ENCODE measurements at regions not wholly inside any gene's neighbourhood (a gene's known extent, or its start where the extent isn't known, plus 50 kb on each side); places are given as distances from the start of the nearest gene placed in this dataset.
"Not testable (repeated sequence)": the region's sequence is repeated elsewhere in the genome, so short reads cannot be mapped to it uniquely, and the experiment has no call there.

DNA sequence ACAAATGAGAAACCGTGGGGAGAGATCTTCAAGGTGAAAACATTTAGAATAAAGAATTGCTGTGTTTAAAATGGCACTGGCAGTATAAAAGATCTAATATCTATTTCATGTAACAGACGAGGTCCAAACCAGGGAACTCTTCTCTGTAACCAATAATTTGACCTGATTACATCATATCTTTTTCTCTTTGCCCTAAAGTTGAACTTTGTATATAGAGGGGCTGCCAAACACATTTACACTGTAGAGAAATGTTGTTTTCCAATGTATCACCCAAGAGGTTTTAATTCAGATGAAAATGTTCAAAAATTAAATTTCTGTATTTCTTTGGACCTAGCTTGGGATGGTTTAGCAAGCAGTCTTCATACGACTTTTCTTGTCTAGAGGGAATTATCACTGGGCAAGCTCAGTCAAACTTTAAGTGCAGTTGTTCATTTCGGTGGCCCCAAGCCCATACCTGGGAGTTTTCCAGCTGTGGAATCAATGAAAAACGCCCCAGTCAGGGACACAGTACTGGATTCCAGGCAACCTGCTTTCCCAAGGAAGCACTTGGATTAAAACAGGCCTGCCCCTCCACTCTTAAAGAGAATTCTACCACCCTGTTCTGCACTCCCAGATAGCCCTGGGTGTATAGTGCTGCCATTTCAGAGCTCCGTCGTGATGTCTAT is 208.5 kb upstream of the FN1 start:
- no peak for DNase-seq

GRCh38 chr2:215638687-215639086 is 202.8 kb upstream of the FN1 start:
- no peak for DNase-seq

GRCh38 chr2:215637651-215638050 is 201.8 kb upstream of the FN1 start:
- no peak for DNase-seq

DNA sequence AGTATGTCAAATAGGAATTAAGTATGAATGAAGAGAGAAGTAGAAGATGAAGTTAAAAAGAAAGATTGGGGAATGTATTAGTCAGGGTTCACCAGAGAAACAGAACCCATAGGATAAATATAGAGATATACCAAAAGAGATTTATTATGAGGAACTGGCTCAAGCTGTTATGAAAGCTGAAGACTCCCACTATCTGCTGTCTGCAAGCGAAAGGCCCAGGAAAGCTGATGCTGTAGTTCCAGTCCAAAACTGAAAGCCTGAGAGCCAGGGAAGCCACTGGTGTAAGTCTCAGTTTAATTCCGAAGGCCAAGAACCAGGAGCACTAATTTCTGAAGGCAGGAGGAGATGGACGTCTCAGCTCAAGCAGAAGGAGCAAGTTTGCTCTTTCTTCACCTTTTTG is 200.9 kb upstream of the FN1 start:
- no peak for DNase-seq

GRCh38 chr2:215635788-215636139 is 199.9 kb upstream of the FN1 start:
- no peak for DNase-seq

- DNase-seq: no peak
Measured at GRCh38 chr2:215635071-215635787, 199.4 kb upstream of the FN1 start.

DNA sequence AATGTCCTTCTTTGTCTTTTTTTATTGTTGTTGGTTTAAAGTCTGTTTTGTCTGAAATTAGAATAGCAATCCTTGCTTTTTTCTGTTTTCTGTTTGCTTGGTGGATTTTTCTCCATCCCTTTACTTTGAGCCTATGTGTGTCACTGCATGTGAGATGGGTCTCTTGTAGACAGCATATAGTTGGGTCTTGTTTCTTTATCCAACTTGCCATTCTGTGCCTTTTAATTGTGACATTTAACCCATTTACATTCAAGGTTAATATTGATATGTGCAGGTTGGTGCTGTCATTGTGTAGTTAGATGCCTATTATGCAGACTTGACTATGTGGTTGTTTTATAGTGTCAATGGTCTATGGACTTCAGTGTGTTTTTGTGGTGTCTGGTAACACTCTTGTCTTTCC is 197.5 kb upstream of the FN1 start:
- no peak for DNase-seq

DNA sequence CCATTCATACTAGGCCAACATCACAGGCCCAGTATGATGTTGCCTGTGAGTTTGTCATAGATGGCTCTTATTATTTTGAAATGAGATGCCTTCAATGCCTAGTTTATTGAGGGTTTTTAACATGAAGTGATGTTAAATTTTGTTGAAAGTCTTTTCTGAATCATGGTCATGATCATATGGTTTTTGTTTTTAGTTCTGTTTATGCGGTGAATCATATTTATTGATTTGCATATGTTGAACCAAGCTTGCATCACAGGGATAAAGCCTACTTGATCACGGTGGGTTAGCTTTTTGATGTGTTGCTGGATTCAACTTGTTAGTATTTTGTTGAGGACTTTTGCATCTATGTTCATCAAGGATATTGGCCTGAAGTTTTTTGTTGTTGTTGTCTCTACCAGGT is 195.8 kb upstream of the FN1 start:
- DNase-seq: no peak

DNA sequence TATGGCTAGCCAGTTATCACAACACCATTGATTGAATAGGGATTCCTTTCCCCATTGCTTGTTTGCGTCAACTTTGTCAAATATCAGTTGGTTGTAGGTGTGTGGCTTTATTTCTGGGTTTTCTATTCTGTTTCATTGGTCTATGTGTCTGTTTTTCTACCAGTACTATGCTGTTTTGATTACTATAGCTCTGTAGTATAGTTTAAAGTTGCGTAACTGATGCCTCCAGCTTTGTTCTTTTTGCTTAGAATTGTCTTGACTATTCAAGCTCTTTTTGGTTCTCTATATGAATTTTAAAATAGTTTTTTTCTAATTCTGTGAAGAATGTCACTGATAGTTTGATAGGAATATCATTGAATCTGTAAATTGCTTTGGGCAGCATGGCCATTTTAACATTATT is 194.9 kb upstream of the FN1 start:
- DNase-seq: not testable (repeated sequence)

GRCh38 chr2:215627771-215628170 is 191.9 kb upstream of the FN1 start:
- DNase-seq: no peak

GRCh38 chr2:215626812-215627281 is 191.0 kb upstream of the FN1 start:
- no peak for DNase-seq

GRCh38 chr2:215626063-215626462 is 190.2 kb upstream of the FN1 start:
- no peak for DNase-seq

GRCh38 chr2:215625207-215625606 is 189.3 kb upstream of the FN1 start:
- DNase-seq: no peak

DNA sequence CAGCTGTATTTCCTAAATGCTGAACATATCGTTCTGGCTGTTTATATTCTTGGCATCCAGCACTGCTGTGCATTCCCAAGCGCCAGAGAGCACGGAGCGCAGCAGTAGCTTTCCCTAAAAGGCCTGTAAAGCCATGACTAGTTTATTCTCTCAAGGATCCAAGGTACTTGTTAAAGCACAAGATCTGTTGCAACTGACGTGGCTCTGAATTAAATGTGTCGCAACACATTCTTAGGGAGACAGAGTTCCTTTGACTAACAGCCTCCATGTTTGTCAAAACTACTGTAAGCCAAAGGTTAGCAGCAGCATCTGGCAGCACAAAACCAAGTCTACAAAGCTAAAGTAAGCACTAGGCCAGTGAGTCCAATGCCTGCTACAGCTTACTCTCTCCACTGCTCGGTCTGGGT is 188.6 kb upstream of the FN1 start:
- no peak for DNase-seq

DNA sequence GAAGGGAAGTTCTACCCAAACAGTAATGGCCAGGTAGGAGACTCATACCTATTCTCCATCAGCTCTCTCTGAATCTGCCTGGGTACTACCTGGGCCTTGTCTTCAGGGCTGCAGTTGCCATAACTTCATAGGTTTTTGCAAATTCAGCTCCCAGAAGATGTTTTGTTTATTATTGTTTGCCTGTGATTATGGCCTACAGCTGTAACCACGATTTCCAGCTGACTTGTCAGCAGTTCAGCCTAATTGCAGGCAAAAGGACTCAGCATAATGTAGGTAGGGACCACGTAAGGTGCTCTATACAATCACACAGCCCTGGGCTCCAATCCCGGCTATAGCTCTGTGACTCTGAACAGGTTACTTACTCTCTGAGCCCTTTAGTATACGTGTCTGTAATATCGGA is 187.0 kb upstream of the FN1 start:
- DNase-seq: no peak

DNA sequence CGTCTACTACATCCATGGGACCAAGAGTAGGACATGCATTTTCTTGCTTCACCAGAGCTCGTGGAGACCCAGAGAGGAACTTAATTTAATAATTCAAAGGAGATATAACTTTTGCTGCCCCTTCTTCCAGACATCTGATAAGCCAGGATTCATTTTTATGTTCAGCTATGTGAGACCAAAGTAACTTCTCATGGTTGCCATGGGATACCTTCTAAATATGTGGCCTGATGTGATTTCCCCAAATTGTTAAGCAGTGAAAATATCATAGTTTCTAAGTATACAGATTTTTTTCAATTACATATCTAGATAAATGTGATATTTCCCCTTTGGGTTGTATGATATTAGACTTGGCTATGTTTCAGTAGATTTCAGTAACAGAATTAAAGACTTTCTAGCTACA is 185.5 kb upstream of the FN1 start:
- DNase-seq: no peak

GRCh38 chr2:215620528-215620927 is 184.7 kb upstream of the FN1 start:
- no peak for DNase-seq

- no peak for DNase-seq
Measured at GRCh38 chr2:215619989-215620388, 184.1 kb upstream of the FN1 start.

DNA sequence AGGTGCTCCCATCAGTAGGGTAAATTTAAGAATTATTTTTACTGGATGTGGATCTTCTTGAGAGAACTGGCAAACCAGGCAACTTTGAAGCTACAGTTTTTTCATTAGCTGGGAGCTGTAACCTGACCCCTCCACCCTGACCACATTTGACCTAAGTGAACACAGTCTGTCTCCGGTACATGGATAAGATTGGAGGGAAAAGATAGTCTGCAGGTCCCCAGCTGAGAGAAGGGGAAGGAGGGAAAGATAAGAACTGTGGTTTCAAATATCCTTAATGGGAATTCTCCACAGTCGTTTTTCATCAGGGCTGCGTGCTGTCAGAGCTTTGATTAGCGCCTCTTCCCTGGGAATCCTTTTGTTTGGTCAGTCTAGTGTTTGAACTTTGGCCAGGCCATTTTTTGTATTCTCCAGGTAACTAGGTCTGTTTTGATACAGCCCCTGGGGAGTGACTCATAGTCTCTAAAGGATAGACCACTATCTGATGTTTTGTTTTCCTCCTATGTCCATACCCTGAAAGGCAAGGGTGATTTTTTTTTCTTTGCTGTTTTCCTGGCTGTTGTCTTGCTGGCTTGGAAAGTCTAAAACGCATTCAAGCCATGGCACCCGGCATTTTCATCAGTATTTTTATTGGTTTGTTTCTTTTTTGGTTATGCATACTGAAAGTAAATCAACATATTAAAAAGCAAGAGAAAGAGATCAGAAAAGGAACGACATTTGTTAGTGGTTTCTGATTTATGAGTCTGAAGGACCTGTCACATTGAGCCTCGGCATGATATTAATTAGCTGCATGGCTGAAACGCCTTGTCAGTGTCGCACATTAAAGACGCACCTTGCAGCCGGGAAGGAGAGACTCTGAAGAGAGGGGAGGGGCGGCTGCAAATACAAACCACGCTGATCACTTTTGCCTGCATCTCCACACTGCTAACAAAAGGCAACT is 183.4 kb upstream of the FN1 start:
- DNase-seq: no peak

GRCh38 chr2:215618145-215618544 is 182.3 kb upstream of the FN1 start:
- no peak for DNase-seq

DNA sequence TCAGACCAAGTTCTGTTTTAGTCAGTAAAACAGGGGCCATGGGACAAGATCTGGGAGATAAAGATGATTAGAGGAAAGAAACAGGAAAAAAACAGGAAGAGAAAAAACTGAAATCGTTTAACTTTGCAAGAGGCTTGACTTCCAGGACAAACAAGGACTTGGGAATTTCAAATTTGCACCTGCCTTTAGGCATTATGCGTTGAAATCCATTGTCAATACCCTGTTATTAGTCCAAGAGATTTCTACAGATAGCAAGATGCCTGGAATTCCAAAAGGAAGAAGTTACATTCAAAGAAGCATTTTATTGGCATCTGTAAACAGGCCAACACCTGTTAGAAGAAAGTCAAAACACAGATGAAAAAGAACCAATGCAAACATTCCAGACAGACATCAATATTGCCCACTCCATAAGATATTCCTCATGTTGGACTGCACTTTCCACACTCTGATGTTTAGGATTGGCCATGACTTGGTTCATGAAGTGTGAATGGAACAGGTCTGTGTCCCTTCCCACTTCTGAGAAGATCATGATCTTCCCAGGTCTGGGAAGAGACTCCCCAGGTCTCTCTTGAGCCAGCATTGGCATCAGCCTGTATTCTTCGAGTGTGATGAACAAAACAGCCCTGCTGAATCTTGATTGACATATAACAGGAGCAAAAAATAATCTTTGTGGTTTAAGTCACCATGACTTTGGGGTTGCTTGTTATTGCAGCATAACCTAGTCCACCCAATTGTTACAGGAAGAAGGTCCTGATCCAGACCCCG is 181.4 kb upstream of the FN1 start:
- DNase-seq: no peak

GRCh38 chr2:215615803-215616174 is 179.9 kb upstream of the FN1 start:
- no peak for DNase-seq
